Dendritic cell treated with granulocyte-macrophage colony-stimulating factor and Interleukin-4, amounts not matched to agents 40 ng/mL and 50 ng/mL, for 4 days (primary cell): ENCODE measurements at regions not wholly inside any gene's neighbourhood (a gene's known extent, or its start where the extent isn't known, plus 50 kb on each side); places are given as distances from the start of the nearest gene placed in this dataset.
"Not testable (repeated sequence)": the region's sequence is repeated elsewhere in the genome, so short reads cannot be mapped to it uniquely, and the experiment has no call there.

ENCODE experiments used
- H3K27ac Mint-ChIP-seq: one replicate; pipeline ENCODE4 v1.8.0; 2022; ENCODE audit warnings: mild to moderate bottlenecking, mixed read lengths
- H3K27me3 Mint-ChIP-seq: one replicate; pipeline ENCODE4 v1.8.0; 2022; ENCODE audit warnings: mild to moderate bottlenecking, mixed read lengths
- H3K36me3 Mint-ChIP-seq: one replicate; pipeline ENCODE4 v1.8.0; 2022; ENCODE audit warnings: low read depth, mixed read lengths
- H3K4me1 Mint-ChIP-seq: one replicate; pipeline ENCODE4 v1.8.0; 2022; ENCODE audit warnings: low read depth, mixed read lengths
- H3K4me3 Mint-ChIP-seq: one replicate; pipeline ENCODE4 v1.8.0; 2022; ENCODE audit warnings: mild to moderate bottlenecking, moderate library complexity, mixed read lengths
- H3K9me3 Mint-ChIP-seq: one replicate; pipeline ENCODE4 v1.8.0; 2022; ENCODE audit warnings: mixed read lengths
- intact Hi-C: fragments of 100-400 bp; cut with micrococcal nuclease; formaldehyde crosslinking; loops from one replicate; pipeline ENCODE4 v1.15.0; 2022

DNA sequence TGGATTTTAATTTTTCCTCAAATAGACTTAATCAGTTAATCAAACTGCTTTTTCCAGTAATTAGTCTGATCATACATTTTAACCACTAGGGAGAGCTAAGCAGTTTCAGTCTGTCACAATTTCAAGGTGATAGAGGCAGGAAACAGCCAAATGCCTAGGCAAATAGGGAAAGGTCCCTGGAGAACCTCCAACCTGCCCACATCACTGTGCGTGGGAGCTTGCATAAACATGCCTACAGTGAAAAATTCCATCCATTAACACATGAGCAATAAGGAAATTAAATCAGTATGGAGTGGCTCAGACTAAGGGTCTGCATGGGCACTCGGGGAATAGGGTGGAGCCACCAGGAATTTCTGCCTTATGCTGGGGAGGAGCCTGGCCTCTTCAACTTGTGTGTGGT, 74.6 kb downstream of the AASDHPPT start:
- no peak overlapping the region for H3K27ac Mint-ChIP-seq
- H3K36me3 Mint-ChIP-seq = no peaks in the 10 kb centered on the region
- intact Hi-C loops = no loop called here
- H3K9me3 Mint-ChIP-seq = peaks cover 7% of the 10 kb centered on the region
- no peaks in the 10 kb centered on the region for H3K27me3 Mint-ChIP-seq
- H3K4me3 Mint-ChIP-seq = no peak overlapping the region
- no peaks in the 10 kb centered on the region for H3K4me1 Mint-ChIP-seq

DNA sequence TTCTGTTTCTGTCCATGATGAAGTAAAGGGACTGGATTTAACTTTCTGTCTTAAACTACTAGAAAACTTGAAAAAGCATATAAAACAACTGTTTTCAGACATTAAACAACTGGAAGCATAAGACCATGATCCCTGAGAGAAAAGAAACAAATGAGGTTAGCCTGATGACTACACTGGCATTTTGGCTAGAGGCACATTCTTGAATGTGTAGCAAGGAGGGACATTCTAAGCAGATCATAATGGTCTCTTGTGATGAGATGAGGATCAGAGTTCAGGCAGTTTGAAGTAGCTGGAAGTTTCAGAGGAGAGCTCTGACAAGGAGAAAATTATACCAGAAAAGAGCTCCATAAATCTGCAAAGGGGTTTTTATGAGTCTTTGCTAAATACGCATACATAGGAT, 75.4 kb downstream of the AASDHPPT start:
- no peak overlapping the region for H3K4me3 Mint-ChIP-seq
- no peaks in the 10 kb centered on the region for H3K9me3 Mint-ChIP-seq
- no peaks in the 10 kb centered on the region for H3K4me1 Mint-ChIP-seq
- no peaks in the 10 kb centered on the region for H3K27me3 Mint-ChIP-seq
- intact Hi-C loops = no loop called here
- no peak overlapping the region for H3K27ac Mint-ChIP-seq
- no peaks in the 10 kb centered on the region for H3K36me3 Mint-ChIP-seq

DNA sequence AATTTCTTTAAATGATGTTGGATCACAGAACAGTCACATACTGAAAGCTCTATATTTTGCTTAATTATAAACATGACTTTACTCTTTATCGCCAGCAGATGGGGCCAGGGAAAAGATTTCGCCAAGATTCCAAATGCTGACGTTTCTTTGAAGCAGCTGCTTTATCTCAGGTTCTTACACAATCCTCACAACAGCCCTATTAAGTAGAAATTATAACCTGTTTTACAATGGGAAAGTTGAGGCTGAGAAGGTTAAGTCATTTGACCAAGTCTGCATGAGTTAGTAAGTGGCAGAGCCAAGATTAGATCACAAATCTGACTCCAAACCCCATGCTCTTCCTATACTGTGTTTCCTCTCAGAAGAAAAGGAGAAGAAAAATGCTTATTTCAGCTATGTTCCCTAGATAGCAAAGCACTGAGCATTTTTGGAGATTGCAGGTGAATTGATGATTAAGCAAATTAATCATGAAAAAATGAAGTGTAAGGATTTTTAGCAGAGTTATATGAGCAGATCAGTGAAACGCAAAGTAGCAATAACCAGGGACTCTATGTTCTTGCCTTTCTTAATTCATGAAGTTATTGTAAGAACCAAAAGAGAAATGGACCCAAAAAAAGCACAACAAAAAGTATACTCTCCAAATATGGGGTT, 79.0 kb downstream of the AASDHPPT start:
- H3K27ac Mint-ChIP-seq = no peak overlapping the region
- H3K36me3 Mint-ChIP-seq = no peaks in the 10 kb centered on the region
- intact Hi-C loops = no loop called here
- H3K4me3 Mint-ChIP-seq = no peak overlapping the region
- H3K4me1 Mint-ChIP-seq = no peaks in the 10 kb centered on the region
- H3K9me3 Mint-ChIP-seq = peaks cover 10% of the 10 kb centered on the region
- no peaks in the 10 kb centered on the region for H3K27me3 Mint-ChIP-seq

DNA sequence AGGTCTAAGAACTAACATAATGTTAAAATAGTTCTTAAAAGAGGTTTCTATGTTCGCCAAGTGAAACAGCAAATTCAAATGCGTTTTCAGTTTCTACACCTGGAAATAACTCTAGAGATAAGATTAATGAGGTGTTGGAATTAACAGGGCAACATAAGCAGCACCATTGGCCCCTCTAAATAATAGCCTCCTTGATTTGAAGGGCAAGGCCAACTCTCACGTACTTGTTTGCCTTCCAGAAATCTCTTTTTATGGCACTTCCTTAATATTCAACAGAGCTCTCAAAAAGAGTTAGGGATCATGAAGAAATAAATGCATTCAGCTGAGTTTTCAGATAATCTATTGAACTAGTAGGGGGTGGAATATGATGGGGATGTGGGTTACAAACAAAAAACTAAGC, 80.9 kb downstream of the AASDHPPT start:
- H3K27me3 Mint-ChIP-seq = no peaks in the 10 kb centered on the region
- H3K4me1 Mint-ChIP-seq = no peaks in the 10 kb centered on the region
- no peak overlapping the region for H3K27ac Mint-ChIP-seq
- no peaks in the 10 kb centered on the region for H3K36me3 Mint-ChIP-seq
- peaks cover 19% of the 10 kb centered on the region for H3K9me3 Mint-ChIP-seq
- H3K4me3 Mint-ChIP-seq = no peak overlapping the region
- intact Hi-C loops = no loop called here

DNA sequence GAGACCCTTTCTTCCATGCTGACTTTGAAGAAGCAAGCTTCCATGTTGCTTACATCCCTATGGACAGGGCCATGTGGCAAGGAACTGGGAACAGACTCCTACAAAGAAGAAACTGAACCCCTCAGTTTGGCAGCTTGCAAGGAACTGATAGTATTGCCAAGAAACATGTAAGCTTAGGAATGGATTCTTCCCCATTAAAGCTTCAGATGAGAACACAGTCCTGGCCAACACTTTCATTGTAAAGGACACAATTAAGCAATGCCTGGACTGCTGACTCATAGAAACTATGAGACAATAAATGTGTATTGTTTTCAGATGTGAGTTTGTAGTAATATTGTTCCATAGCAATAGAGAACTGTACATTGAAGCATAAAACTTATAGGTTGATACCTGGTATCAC, 82.4 kb downstream of the AASDHPPT start:
- Mint-ChIP-seq H3K4me1 (no peaks in the 10 kb centered on the region), H3K4me3 (no peak overlapping the region), H3K9me3 (peaks cover 33% of the 10 kb centered on the region), H3K27me3 (no peaks in the 10 kb centered on the region), H3K27ac (no peak overlapping the region), H3K36me3 (no peaks in the 10 kb centered on the region)
- intact Hi-C loops = no loop called here

DNA sequence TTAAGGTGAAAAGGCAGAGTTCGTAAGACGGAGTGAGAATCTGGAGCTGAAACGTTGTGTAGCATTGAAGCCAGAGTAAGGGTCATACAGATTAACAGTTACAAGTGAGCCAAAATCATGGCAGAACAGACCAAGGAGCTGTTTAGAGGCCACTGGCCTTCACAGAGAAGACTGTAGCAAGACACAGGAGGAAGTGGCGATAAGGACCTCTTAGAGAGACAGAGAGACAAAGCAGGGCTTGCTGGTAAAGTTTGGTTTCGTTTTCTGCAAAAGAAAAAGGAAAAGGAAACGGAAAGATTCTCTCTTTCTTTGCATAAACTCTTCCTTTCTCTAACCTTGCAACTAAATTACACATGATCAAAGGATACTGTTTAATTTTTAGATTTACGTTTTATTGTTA, 83.0 kb downstream of the AASDHPPT start:
- H3K4me1 Mint-ChIP-seq = no peaks in the 10 kb centered on the region
- no peak overlapping the region for H3K27ac Mint-ChIP-seq

DNA sequence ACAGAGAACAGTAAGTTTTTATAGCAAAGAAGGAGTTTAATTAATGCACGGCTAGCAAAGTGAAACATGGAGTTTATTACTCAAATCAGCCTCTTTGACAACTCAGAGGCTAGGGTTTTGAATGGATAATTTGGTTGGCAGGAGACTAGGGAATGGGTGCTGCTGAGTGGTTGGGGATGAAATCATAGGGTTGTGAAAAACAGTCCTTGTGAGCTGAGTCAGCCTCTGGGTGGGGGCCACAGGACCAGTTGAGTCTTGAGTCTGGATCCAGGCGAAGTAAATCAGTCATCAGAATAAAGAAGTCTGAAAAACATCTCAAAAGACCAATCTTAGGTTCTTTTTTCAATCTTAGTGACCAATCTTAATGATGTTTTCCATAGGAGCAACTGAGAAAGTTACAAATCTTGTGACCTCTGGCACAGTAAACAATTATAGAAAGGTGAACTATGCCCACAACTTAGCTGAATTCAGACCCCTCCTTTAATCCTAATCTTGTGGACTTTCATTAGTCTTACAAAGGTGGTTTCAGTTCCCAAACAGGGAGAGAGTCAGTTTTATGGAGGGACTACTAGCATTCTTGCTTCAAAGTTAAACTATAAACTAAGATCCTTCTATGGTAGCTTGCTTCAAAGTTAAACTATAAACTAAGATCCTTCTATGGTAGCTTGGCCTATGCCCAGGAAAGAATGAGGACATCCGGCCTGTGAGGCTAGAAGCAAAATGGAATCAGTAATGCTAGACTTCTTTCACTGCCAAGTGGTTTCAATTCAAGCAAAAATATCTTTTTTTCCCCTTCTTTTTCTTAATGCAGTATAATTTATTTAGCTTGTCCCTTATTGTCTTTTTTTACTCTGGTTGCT, 84.5 kb downstream of the AASDHPPT start:
- no peak overlapping the region for H3K4me3 Mint-ChIP-seq
- no peaks in the 10 kb centered on the region for H3K27me3 Mint-ChIP-seq
- H3K9me3 Mint-ChIP-seq = peaks cover 55% of the 10 kb centered on the region
- intact Hi-C loops = no loop called here
- no peaks in the 10 kb centered on the region for H3K36me3 Mint-ChIP-seq
- H3K4me1 Mint-ChIP-seq = no peaks in the 10 kb centered on the region
- no peak overlapping the region for H3K27ac Mint-ChIP-seq

More for the DNA sequence above, 83.0 kb downstream of the AASDHPPT start:
- no peaks in the 10 kb centered on the region for H3K36me3 Mint-ChIP-seq
- H3K9me3 Mint-ChIP-seq = peaks cover 40% of the 10 kb centered on the region
- H3K27me3 Mint-ChIP-seq = no peaks in the 10 kb centered on the region
- intact Hi-C loops = no loop called here
- no peak overlapping the region for H3K4me3 Mint-ChIP-seq

DNA sequence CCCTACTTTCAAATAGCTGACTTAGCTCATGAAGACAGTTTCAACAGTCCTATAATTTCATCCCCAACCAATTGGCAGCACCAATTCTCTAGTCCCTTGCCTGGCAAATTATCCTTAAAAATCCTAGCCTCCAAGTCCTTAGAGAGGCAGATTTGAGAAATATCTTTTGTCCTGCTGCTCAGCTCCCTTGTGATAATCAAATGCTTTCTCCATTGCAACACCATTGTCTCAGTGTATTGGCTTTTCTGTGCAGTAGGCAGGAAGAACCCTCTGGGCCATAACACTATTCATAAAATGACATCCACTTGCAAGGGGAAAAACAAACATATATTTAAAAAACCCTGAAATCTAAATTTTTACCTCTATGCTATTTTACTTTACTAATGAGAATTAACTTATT, 89.6 kb downstream of the AASDHPPT start:
- Mint-ChIP-seq H3K27ac (no peak overlapping the region), H3K4me1 (no peaks in the 10 kb centered on the region), H3K36me3 (no peaks in the 10 kb centered on the region), H3K27me3 (no peaks in the 10 kb centered on the region), H3K4me3 (no peak overlapping the region), H3K9me3 (peaks cover 70% of the 10 kb centered on the region)
- intact Hi-C loops = no loop called here

DNA sequence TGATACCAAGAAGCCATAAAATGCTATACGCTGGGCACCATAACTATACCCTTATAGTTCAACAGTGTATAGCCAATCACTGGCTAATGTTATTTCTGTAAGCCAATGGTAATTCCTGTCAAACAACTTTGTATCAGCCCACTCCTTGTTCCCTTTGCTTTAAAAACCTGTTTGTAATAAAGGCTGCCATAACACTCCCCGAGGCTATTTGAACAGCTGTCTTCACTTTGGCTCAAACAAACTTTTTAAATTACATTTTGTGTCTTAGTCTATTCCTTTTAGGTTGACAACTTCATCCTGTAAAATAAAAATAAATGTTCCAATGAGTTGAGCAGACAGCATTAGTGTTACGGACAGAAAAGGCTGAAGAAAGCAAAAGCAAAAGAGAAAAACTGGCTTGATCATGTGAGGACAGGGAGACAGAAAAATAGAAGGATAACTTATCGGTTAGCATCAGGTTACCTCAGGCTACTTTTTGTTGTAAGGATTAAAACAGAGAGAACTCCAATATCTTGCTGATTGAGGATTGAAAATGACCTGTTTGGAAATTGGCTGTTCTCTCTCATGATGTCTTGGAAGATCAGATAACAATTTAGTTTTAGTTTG, 95.0 kb downstream of the AASDHPPT start:
- H3K36me3 Mint-ChIP-seq = no peaks in the 10 kb centered on the region
- no peak overlapping the region for H3K27ac Mint-ChIP-seq
- intact Hi-C loops = no loop called here
- no peak overlapping the region for H3K4me3 Mint-ChIP-seq
- H3K9me3 Mint-ChIP-seq = peaks cover 33% of the 10 kb centered on the region
- no peaks in the 10 kb centered on the region for H3K4me1 Mint-ChIP-seq
- no peaks in the 10 kb centered on the region for H3K27me3 Mint-ChIP-seq

DNA sequence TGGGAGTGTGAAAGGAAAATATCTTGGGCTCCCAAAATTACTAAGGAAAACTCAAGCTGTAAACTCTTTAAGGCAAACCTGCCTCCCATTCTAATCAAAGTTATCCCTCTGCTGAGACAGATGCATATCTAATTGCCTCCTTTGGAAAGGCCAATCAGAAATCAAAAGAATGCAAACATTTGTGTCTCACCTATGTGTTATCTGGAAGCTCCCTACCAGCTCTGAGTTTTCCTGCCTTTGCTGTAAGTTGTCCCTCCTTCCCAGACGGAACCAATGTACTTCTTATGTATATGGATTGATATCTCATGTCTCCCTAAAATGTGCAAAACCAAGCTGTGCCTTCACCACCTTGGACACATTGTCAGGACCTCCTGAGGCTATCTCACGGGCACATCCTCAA, 95.8 kb downstream of the AASDHPPT start:
- H3K36me3 Mint-ChIP-seq = no peaks in the 10 kb centered on the region
- no peaks in the 10 kb centered on the region for H3K27me3 Mint-ChIP-seq
- H3K9me3 Mint-ChIP-seq = peaks cover 29% of the 10 kb centered on the region
- intact Hi-C loops = no loop called here
- H3K27ac Mint-ChIP-seq = no peak overlapping the region
- H3K4me3 Mint-ChIP-seq = no peak overlapping the region
- no peaks in the 10 kb centered on the region for H3K4me1 Mint-ChIP-seq

DNA sequence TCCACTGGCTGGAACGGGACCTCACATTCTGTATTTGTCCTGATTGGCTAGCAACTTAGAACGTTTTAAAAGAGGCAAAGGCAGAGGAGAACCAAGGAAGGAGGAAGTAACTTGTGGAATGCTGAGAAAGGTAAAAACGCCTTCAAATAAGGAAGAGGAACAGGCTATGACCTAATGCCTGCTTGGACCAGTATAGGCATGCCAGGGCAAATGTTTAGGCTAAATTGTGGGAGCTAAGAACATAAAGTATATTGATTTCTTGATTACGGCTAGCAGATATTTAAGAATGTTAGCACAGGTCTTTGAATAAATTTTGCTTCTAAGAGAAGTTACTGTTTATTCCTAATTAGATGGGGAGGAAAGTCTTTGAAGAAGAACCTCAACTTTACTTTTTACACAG, 96.5 kb downstream of the AASDHPPT start:
- intact Hi-C loops, H3K36me3 Mint-ChIP-seq, H3K27ac Mint-ChIP-seq, H3K27me3 Mint-ChIP-seq, H3K4me1 Mint-ChIP-seq, H3K4me3 Mint-ChIP-seq: not testable (repeated sequence)
- H3K9me3 Mint-ChIP-seq = peaks cover 22% of the 10 kb centered on the region

DNA sequence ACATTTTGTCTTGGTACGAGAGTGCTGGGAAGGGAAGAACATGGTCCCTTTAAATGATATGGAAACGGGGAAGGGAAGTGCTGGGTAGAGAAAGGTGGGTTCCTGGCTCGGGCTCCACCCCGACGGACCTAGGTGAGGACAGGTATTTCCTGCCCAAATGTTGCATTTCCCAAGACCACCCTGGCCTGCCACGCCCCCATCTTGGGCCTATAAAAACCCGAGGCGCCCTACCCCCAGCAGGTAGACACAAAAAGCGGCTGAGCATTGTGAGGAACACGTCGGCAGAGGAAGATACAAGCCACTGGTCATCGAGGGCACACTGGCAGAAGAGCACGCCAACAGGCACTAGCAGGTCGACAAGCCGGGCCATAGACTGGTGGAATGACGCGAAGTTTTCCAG, 99.4 kb downstream of the AASDHPPT start:
- Mint-ChIP-seq H3K9me3 (peaks cover 22% of the 10 kb centered on the region), H3K27ac (no peak overlapping the region), H3K4me3 (no peak overlapping the region), H3K36me3 (no peaks in the 10 kb centered on the region), H3K4me1 (no peaks in the 10 kb centered on the region), H3K27me3 (no peaks in the 10 kb centered on the region)
- intact Hi-C loops = no loop called here

DNA sequence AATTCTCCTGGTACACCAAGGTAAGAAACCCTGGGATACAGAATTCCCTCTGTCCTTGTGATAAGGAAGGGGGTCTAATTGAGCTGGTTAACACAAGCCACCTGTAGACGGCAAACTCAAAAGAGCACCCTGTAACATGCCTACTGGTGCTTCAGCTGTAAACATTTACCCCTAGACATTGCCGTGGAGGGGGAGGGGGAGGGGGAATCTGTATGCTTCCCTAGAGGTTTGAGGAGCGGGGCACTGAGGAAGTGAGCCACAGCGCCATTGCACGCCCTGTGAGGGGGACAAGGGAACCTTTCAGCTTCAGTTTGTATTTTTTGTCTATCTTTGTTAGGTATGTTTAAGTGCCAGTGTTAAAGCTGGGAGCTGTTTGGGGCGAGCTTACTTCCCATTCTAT, 99.8 kb downstream of the AASDHPPT start:
- no peak overlapping the region for H3K4me3 Mint-ChIP-seq

DNA sequence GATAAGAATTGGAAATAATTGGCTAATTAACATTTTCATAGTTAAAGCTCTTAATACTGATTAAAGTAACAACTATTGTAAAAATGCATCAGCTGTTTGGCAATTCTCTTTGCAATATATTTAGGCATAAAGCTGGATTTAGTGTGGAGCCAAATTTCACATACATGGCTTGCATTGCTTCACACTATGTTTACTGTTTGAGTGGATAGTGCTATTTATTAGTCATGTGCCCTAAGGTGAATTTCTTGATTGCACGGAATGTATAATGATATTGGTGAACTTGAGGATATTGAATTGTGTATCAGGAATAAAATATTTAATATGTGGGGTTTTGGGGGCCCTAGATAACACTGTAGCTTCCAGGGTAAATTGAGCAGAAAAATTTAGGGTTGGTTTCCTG, 100.9 kb downstream of the AASDHPPT start:
- intact Hi-C loops = no loop called here
- H3K4me1 Mint-ChIP-seq = no peaks in the 10 kb centered on the region
- peaks cover 30% of the 10 kb centered on the region for H3K9me3 Mint-ChIP-seq
- H3K36me3 Mint-ChIP-seq = no peaks in the 10 kb centered on the region
- H3K4me3 Mint-ChIP-seq = no peak overlapping the region
- H3K27me3 Mint-ChIP-seq = no peaks in the 10 kb centered on the region
- no peak overlapping the region for H3K27ac Mint-ChIP-seq

More for the DNA sequence above, 99.8 kb downstream of the AASDHPPT start:
- no peaks in the 10 kb centered on the region for H3K27me3 Mint-ChIP-seq
- no peak overlapping the region for H3K27ac Mint-ChIP-seq
- intact Hi-C loops = no loop called here
- H3K4me1 Mint-ChIP-seq = no peaks in the 10 kb centered on the region
- peaks cover 27% of the 10 kb centered on the region for H3K9me3 Mint-ChIP-seq
- H3K36me3 Mint-ChIP-seq = no peaks in the 10 kb centered on the region
